Motor neuron (in vitro differentiated cells): ENCODE measurements at regions not wholly inside any gene's neighbourhood (a gene's known extent, or its start where the extent isn't known, plus 50 kb on each side); places are given as distances from the start of the nearest gene placed in this dataset.

Experiments
- ATAC-seq, 8 experiments: fragments of 200-7000 bp; cut with Tn5 transposase; replicated peaks in 6 of 8; 2 replicates each; pipeline ENCODE4 v1.8.0; 2021; ENCODE audit warnings: mild to moderate bottlenecking in 8 of 8, moderate library complexity in 8 of 8
- H3K27ac ChIP-seq, 2 donors: fragments of 250-450 bp; sonication (Bioruptor Pico); 2 replicates each; pipeline ENCODE4 v1.9.0; 2021; ENCODE audit warnings: antibody characterized with exemption in 2 of 2, mild to moderate bottlenecking in 2 of 2, moderate library complexity in 1 of 2
- H3K4me1 ChIP-seq, 2 donors: fragments of 250-450 bp; sonication (Bioruptor Pico); replicated peaks in 1 of 2; 2 replicates each; pipeline ENCODE4 v1.6.1; 2021; ENCODE audit warnings: antibody characterized with exemption in 2 of 2, mild to moderate bottlenecking in 2 of 2, moderate library complexity in 1 of 2
- H3K4me3 ChIP-seq, 5 donors: fragments of 250-450 bp; sonication (Bioruptor Pico); 2 replicates each; pipeline ENCODE4 v1.9.0; 2021; ENCODE audit warnings: antibody characterized with exemption in 5 of 5, mild to moderate bottlenecking in 5 of 5, moderate library complexity in 4 of 5
- WGBS, 10 experiments: fragments of 450-650 bp; shearing (Covaris generic); methylation state at CpG; one replicate each; pipeline ENCODE4 v1.0.0; 2022; 5-methylcytosine and 5-hydroxymethylcytosine counted together
- in situ Hi-C, 9 experiments: fragments of 400-800 bp; cut with MboI; loops; one replicate each; pipeline ENCODE4 v1.15.0; 2021; ENCODE audit warnings: low sequenced_read_pairs in 9 of 9, low pct_unique_long_range_greater_than_20kb in 2 of 9; ENCODE audit not compliant: unreplicated experiment in 9 of 9

- 57 to 100% (median 72%) methylated on average over 1 to 4 of the region's 4 CpGs; no CpG with 5 or more reads in 2 of the 10 experiments for WGBS, 10 experiments
- Histone ChIP-seq H3K4me1 (no peaks in the 10 kb centered on the region), H3K4me3 (no peak overlapping the region), H3K27ac (no peak overlapping the region)
- in situ Hi-C loops = loop anchor here in 8 of 9 experiments (10.0 to 25.0 kb wide), 3 partner anchors 427 to 527 kb away; partner anchors contain the start of genes HMX2 (in 7 of the 8) and HMX3 (in 7 of the 8)
- ATAC-seq = no peak
Measured at GRCh38 chr10:123564631-123565030, 101.5 kb upstream of the GPR26 start.

- no peak for ATAC-seq
- WGBS, 10 experiments = 40 to 100% (median 72%) methylated on average over 1 to 6 of the region's 14 CpGs; no CpG with 5 or more reads in 1 of the 10 experiments
- H3K4me3 ChIP-seq = no peak overlapping the region
- no peak overlapping the region for H3K27ac ChIP-seq
- no peaks in the 10 kb centered on the region for H3K4me1 ChIP-seq
- in situ Hi-C loops = loop anchor here in 8 of 9 experiments (10.0 to 25.0 kb wide), 3 partner anchors 429 to 529 kb away; partner anchors contain the start of genes HMX2 (in 7 of the 8) and HMX3 (in 7 of the 8)
Measured at GRCh38 chr10:123565691-123566660, 100.2 kb upstream of the GPR26 start.

GRCh38 chr10:123567984-123568739 is 98.0 kb upstream of the GPR26 start:
- H3K27ac ChIP-seq = no peak overlapping the region
- ATAC-seq = peak in 3 of 8 experiments; percentile 59 to 83 (median 79)
- H3K4me3 ChIP-seq = no peak overlapping the region
- WGBS, 10 experiments = 20 to 95% (median 80%) methylated on average over 1 to 15 of the region's 21 CpGs; no CpG with 5 or more reads in 1 of the 10 experiments
- no peaks in the 10 kb centered on the region for H3K4me1 ChIP-seq
- in situ Hi-C loops = loop anchor here in 8 of 9 experiments (10.0 to 25.0 kb wide), 3 partner anchors 431 to 531 kb away; partner anchors contain the start of genes HMX2 (in 7 of the 8) and HMX3 (in 7 of the 8)

- Histone ChIP-seq H3K27ac (no peak overlapping the region), H3K4me1 (no peaks in the 10 kb centered on the region), H3K4me3 (no peak overlapping the region)
- WGBS, 10 experiments = 0 to 100% (median 67%) methylated on average over 1 to 5 of the region's 6 CpGs; no CpG with 5 or more reads in 4 of the 10 experiments
- ATAC-seq = no peak
- in situ Hi-C loops = loop anchor here in 8 of 9 experiments (10.0 to 25.0 kb wide), 3 partner anchors 431 to 531 kb away; partner anchors contain the start of genes HMX2 (in 7 of the 8) and HMX3 (in 7 of the 8)
Measured at GRCh38 chr10:123568751-123569150, 97.4 kb upstream of the GPR26 start.

- Histone ChIP-seq H3K4me1 (no peaks in the 10 kb centered on the region), H3K27ac (no peak overlapping the region), H3K4me3 (no peak overlapping the region)
- in situ Hi-C loops = loop anchor here in 8 of 9 experiments (10.0 to 25.0 kb wide), 3 partner anchors 432 to 532 kb away; partner anchors contain the start of genes HMX2 (in 7 of the 8) and HMX3 (in 7 of the 8)
- ATAC-seq = peak in 2 of 8 experiments; percentile 20 to 40
- WGBS, 10 experiments = 27 to 80% (median 50%) methylated on average over 1 to 5 of the region's 7 CpGs; no CpG with 5 or more reads in 5 of the 10 experiments
Measured at GRCh38 chr10:123569436-123570035, 96.6 kb upstream of the GPR26 start.

- in situ Hi-C loops = loop anchor here in 7 of 9 experiments (25.0 kb wide), 2 partner anchors 433 to 533 kb away; partner anchors contain the start of genes HMX2 (in 7 of the 7) and HMX3 (in 7 of the 7)
- Histone ChIP-seq H3K27ac (no peak overlapping the region), H3K4me3 (no peak overlapping the region), H3K4me1 (peaks cover 0 to 2% of the 10 kb centered on the region in 2 donors)
- WGBS, 10 experiments = 33 to 92% (median 80%) methylated on average over 1 to 14 of the region's 20 CpGs; no CpG with 5 or more reads in 3 of the 10 experiments
- ATAC-seq = no peak
Measured at GRCh38 chr10:123570051-123570897, 95.9 kb upstream of the GPR26 start.

GRCh38 chr10:123570898-123571515 is 95.1 kb upstream of the GPR26 start:
- Histone ChIP-seq H3K27ac (no peak overlapping the region), H3K4me3 (no peak overlapping the region), H3K4me1 (peaks cover 0 to 2% of the 10 kb centered on the region in 2 donors)
- in situ Hi-C loops = loop anchor here in 7 of 9 experiments (25.0 kb wide), 2 partner anchors 434 to 534 kb away; partner anchors contain the start of genes HMX2 (in 7 of the 7) and HMX3 (in 7 of the 7)
- 40 to 100% (median 57%) methylated on average over 1 to 3 of the region's 12 CpGs; no CpG with 5 or more reads in 5 of the 10 experiments for WGBS, 10 experiments
- no peak for ATAC-seq

GRCh38 chr10:123571978-123572377 is 94.2 kb upstream of the GPR26 start:
- no peak overlapping the region for H3K27ac ChIP-seq
- WGBS, 10 experiments = 0 to 80% (median 49%) methylated on average over 1 to 7 of the region's 8 CpGs; no CpG with 5 or more reads in 4 of the 10 experiments
- in situ Hi-C loops = loop anchor here in 7 of 9 experiments (25.0 kb wide), 2 partner anchors 435 to 535 kb away; partner anchors contain the start of genes HMX2 (in 7 of the 7) and HMX3 (in 7 of the 7)
- H3K4me1 ChIP-seq = peaks cover 0 to 2% of the 10 kb centered on the region in 2 donors
- H3K4me3 ChIP-seq = no peak overlapping the region
- no peak for ATAC-seq

- Histone ChIP-seq H3K4me3 (no peak overlapping the region), H3K27ac (no peak overlapping the region), H3K4me1 (peaks cover 0 to 2% of the 10 kb centered on the region in 2 donors)
- WGBS, 10 experiments = 0 to 100% (median 20%) methylated on average over 1 to 4 of the region's 9 CpGs; no CpG with 5 or more reads in 2 of the 10 experiments
- ATAC-seq = peak in 6 of 8 experiments; percentile 13 to 98 (median 54)
- in situ Hi-C loops = loop anchor here in 7 of 9 experiments (25.0 kb wide), 2 partner anchors 436 to 536 kb away; partner anchors contain the start of genes HMX2 (in 7 of the 7) and HMX3 (in 7 of the 7)
Measured at GRCh38 chr10:123573236-123574108, 92.7 kb upstream of the GPR26 start.

- WGBS, 10 experiments = 0 to 70% (median 43%) methylated on average over 1 to 2 of the region's 7 CpGs; no CpG with 5 or more reads in 6 of the 10 experiments
- Histone ChIP-seq H3K4me1 (peaks cover 0 to 2% of the 10 kb centered on the region in 2 donors), H3K27ac (no peak overlapping the region), H3K4me3 (no peak overlapping the region)
- in situ Hi-C loops = loop anchor here in 7 of 9 experiments (25.0 kb wide), 2 partner anchors 437 to 537 kb away; partner anchors contain the start of genes HMX2 (in 7 of the 7) and HMX3 (in 7 of the 7)
- no peak for ATAC-seq
Measured at GRCh38 chr10:123574109-123574698, 92.0 kb upstream of the GPR26 start.
